ENCODE measurements at regions not wholly inside any gene's neighbourhood (a gene's known extent, or its start where the extent isn't known, plus 50 kb on each side); places are given as distances from the start of the nearest gene placed in this dataset.

DNA sequence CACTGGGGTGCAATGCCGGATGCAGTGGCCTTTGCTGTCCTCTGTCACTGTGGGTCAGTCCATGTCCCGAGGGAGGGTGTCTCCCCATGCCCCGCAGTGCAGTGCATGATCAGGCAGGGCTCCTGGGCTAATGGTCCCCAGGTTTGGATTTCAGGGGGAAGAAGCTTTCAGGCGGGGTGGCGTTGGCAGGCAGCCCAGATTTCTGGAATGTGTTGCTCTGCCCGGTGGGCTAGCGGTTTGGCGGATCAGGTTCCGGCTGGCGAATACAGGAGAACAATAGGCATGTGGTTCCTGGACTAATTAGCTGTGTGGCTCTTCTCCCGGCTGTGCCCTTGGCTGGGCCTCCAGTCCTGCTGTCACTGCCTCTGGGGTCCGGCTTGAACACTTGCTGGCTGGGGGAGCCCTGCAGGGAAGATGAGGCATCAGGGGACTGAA lies 141.3 kb downstream of the FGF9 start:
- TF ChIP-seq, protein P1, sequence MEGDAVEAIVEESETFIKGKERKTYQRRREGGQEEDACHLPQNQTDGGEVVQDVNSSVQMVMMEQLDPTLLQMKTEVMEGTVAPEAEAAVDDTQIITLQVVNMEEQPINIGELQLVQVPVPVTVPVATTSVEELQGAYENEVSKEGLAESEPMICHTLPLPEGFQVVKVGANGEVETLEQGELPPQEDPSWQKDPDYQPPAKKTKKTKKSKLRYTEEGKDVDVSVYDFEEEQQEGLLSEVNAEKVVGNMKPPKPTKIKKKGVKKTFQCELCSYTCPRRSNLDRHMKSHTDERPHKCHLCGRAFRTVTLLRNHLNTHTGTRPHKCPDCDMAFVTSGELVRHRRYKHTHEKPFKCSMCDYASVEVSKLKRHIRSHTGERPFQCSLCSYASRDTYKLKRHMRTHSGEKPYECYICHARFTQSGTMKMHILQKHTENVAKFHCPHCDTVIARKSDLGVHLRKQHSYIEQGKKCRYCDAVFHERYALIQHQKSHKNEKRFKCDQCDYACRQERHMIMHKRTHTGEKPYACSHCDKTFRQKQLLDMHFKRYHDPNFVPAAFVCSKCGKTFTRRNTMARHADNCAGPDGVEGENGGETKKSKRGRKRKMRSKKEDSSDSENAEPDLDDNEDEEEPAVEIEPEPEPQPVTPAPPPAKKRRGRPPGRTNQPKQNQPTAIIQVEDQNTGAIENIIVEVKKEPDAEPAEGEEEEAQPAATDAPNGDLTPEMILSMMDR (conservative IDR thresholded peaks at IDR 0.05 in 1 of 2, IDR thresholded peaks at IDR 0.05 in 1 of 2; ENCODE audit: extremely low read depth in 1 of 2, insufficient read depth in 1 of 2, low read depth in 1 of 2, low read length in 2 of 2): no peak
- no peak for TF ChIP-seq EZH2 (IDR thresholded peaks at IDR 0.05; ENCODE audit: borderline replicate concordance, low read length)

Measured in mammary epithelial cell (primary cell).